Retinal pigment epithelial cell (primary cell): ENCODE measurements at regions not wholly inside any gene's neighbourhood (a gene's known extent, or its start where the extent isn't known, plus 50 kb on each side); places are given as distances from the start of the nearest gene placed in this dataset.
A peak's percentile ranks its signal among the peaks of the same experiment; 100 is the strongest.

ENCODE experiments used
- DNase-seq: peaks from one replicate; pipeline ENCODE4 v3.0.0-alpha.2; 2010; ENCODE audit warnings: low read depth
- H3K4me3 ChIP-seq: 2 replicates; pipeline ENCODE4 v1.5.1; 2011; ENCODE audit warnings: mild to moderate bottlenecking, low read length, control low read depth, moderate library complexity
- CTCF ChIP-seq: conservative IDR thresholded peaks from 2 replicates; pipeline ENCODE4 v1.5.1; 2011; ENCODE audit warnings: low read depth, low read length, control low read depth, inconsistent platforms

- no peak overlapping the region for H3K4me3 ChIP-seq
- no peak for TF ChIP-seq CTCF
- DNase-seq, result no peak
Measured at GRCh38 chr14:56896231-56896630, 86.0 kb upstream of the OTX2 start.

- TF ChIP-seq CTCF, result no peak
- no peak for DNase-seq
- H3K4me3 ChIP-seq, result no peak overlapping the region
Measured at GRCh38 chr14:56895154-56895553, 84.9 kb upstream of the OTX2 start.

- TF ChIP-seq CTCF, result no peak
- DNase-seq, result no peak
- no peak overlapping the region for H3K4me3 ChIP-seq
Measured at GRCh38 chr14:56894591-56894991, 84.3 kb upstream of the OTX2 start.

DNA sequence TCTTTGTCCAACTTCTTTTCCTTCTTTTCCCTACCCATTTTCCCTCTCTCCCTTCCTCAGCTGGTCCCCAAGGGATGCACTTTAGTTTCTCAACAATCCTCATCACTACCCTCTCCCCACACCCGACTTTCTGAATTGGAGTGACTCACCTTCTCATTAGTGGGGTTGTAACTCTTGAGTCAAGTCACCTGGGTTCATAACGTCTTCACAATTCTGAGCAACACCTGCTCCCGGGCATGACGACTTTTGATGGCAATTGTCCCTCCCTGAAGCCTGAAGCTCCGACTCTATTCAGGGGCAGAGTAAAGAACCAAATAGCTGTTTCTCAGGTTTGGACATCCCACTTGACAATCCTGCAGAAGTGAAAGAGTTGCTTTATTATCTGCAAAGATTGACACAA lies 82.7 kb upstream of the OTX2 start:
- TF ChIP-seq CTCF, result no peak
- no peak for DNase-seq
- no peak overlapping the region for H3K4me3 ChIP-seq

GRCh38 chr14:56891226-56891625 lies 80.9 kb upstream of the OTX2 start:
- peak; percentile 97 for DNase-seq

GRCh38 chr14:56889705-56890104 lies 79.4 kb upstream of the OTX2 start:
- TF ChIP-seq CTCF, result no peak
- no peak for DNase-seq
- H3K4me3 ChIP-seq, result no peak overlapping the region

More at GRCh38 chr14:56891226-56891625, 80.9 kb upstream of the OTX2 start:
- no peak for TF ChIP-seq CTCF
- no peak overlapping the region for H3K4me3 ChIP-seq

DNA sequence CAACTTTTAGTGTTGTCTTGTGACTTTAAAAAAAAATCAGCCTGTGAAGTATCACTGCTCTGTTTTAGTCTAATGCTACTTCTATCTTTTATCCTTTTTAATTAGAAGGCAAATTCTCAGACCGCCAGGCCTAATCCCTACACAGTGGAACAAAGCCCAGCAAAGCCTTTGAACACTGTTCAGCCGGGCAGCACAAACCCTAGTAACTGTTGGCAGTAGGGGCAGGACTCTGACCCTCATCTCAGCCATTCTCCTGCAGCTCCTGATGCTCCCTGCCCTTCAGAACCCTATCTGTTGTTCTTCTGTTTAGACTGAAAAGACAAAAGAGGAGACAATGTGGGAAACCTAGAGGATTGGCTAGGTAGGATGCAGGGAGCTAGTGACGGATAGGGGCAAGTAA lies 78.0 kb upstream of the OTX2 start:
- H3K4me3 ChIP-seq, result peak overlapping the region; percentile 7
- peak; percentile 85 for DNase-seq
- no peak for TF ChIP-seq CTCF
